ENCODE measurements at regions not wholly inside any gene's neighbourhood (a gene's known extent, or its start where the extent isn't known, plus 50 kb on each side); places are given as distances from the start of the nearest gene placed in this dataset.

DNA sequence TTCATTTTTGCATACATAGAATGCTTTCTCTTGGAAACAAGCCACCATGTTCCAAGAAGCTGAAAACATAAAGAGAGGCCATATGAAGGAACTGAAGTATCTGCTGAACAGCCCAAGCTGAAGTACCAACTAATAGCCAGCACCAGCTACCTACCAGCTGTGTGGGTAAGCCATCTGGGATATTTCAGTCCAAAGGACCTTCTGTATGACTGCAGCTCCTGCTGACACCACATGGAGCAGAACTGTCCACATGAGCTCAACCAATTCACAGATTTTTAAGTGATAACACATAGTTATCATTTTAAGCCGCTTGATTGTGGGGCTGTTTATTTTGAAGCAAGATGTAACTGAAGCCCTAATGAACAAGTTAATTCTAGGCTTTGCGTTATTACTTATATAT is 621.1 kb upstream of the KLHL1 start:
- H3K9me2 ChIP-seq (replicated peaks; ENCODE audit: insufficient read depth, low read length): no peaks in the 10 kb centered on the region
- H3K9me3 ChIP-seq (ENCODE audit: low read length): no peaks in the 10 kb centered on the region; the same call in 1 of the 2 replicates
- no peak overlapping the region for H3K4me2 ChIP-seq (ENCODE audit: low read depth, low read length, poor library complexity, severe bottlenecking)
- H3K9ac ChIP-seq (ENCODE audit: low read length): no peak overlapping the region
- H3K36me3 ChIP-seq (ENCODE audit: insufficient read depth, low read length): no peaks in the 10 kb centered on the region
- no peaks in the 10 kb centered on the region for H4K20me1 ChIP-seq (ENCODE audit: insufficient read depth, low read depth, low read length)
- DNase-seq: no peak
- no peaks in the 10 kb centered on the region for H3K27me3 ChIP-seq (ENCODE audit: low read length)
- H3K4me1 ChIP-seq (ENCODE audit: low read length): no peaks in the 10 kb centered on the region
- H3K4me3 ChIP-seq (ENCODE audit: low read length): no peak overlapping the region
- H3K79me2 ChIP-seq (ENCODE audit: low read length): no peaks in the 10 kb centered on the region
- no peak overlapping the region for H2AFZ ChIP-seq (ENCODE audit: low read length)
- no peak overlapping the region for H3K27ac ChIP-seq (ENCODE audit: low read length)

DNA sequence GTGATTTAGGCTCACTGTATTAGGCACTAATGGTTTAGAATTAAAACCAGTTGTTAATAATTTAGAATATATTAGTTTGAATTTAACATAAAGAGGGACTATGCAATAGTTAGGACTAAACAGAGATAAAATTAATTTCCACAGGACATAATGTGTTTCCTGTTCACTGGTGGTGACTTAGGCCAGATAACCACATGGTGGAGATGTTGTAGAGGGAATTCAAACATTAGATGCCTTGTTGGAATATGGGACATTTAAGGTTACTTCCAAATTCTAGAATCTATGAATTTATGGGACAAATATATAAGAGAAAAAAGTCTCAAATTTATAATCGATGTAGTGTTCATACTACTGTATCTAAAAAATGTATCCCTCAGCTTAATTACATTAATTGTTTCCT is 615.5 kb upstream of the KLHL1 start:
- no peaks in the 10 kb centered on the region for H3K4me1 ChIP-seq (ENCODE audit: low read length)
- no peaks in the 10 kb centered on the region for H3K36me3 ChIP-seq (ENCODE audit: insufficient read depth, low read length)
- H3K9me2 ChIP-seq (replicated peaks; ENCODE audit: insufficient read depth, low read length): no peaks in the 10 kb centered on the region
- H3K27ac ChIP-seq (ENCODE audit: low read length): no peak overlapping the region
- H2AFZ ChIP-seq (ENCODE audit: low read length): no peak overlapping the region
- no peak overlapping the region for H3K9ac ChIP-seq (ENCODE audit: low read length)
- no peaks in the 10 kb centered on the region; the same call in 1 of the 2 replicates for H3K9me3 ChIP-seq (ENCODE audit: low read length)
- no peaks in the 10 kb centered on the region for H4K20me1 ChIP-seq (ENCODE audit: insufficient read depth, low read depth, low read length)
- no peaks in the 10 kb centered on the region for H3K27me3 ChIP-seq (ENCODE audit: low read length)
- no peaks in the 10 kb centered on the region for H3K79me2 ChIP-seq (ENCODE audit: low read length)
- DNase-seq: no peak
- H3K4me3 ChIP-seq (ENCODE audit: low read length): no peak overlapping the region
- H3K4me2 ChIP-seq (ENCODE audit: low read depth, low read length, poor library complexity, severe bottlenecking): no peak overlapping the region

DNA sequence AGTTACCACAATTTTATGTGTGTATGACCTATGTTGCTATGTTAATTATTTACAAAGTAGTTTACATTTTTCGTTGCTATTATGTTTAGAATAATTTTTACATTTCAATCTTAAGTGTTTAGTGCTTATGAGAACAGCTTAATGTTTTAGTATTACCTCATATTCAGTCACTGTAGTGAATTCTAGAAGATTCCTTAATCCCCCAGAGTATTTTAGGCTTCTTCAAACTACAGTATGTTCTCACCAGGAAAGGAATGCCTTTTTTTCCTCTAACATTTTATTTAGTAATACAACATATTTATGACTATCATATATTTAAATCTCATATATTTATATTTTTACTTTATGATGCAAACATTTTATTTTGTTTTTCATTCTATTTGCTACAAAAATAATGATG is 612.1 kb upstream of the KLHL1 start:
- Histone ChIP-seq H3K27me3 (ENCODE audit: low read length) (no peaks in the 10 kb centered on the region), H4K20me1 (ENCODE audit: insufficient read depth, low read depth, low read length) (no peaks in the 10 kb centered on the region), H3K9ac (ENCODE audit: low read length) (no peak overlapping the region), H3K4me2 (ENCODE audit: low read depth, low read length, poor library complexity, severe bottlenecking) (no peak overlapping the region), H2AFZ (ENCODE audit: low read length) (no peak overlapping the region), H3K27ac (ENCODE audit: low read length) (no peak overlapping the region), H3K9me2 (replicated peaks; ENCODE audit: insufficient read depth, low read length) (no peaks in the 10 kb centered on the region), H3K9me3 (ENCODE audit: low read length) (peaks cover under 1% of the 10 kb centered on the region; the same call in 1 of the 2 replicates), H3K36me3 (ENCODE audit: insufficient read depth, low read length) (no peaks in the 10 kb centered on the region), H3K4me3 (ENCODE audit: low read length) (no peak overlapping the region), H3K79me2 (ENCODE audit: low read length) (no peaks in the 10 kb centered on the region), H3K4me1 (ENCODE audit: low read length) (no peaks in the 10 kb centered on the region)
- no peak for DNase-seq

DNA sequence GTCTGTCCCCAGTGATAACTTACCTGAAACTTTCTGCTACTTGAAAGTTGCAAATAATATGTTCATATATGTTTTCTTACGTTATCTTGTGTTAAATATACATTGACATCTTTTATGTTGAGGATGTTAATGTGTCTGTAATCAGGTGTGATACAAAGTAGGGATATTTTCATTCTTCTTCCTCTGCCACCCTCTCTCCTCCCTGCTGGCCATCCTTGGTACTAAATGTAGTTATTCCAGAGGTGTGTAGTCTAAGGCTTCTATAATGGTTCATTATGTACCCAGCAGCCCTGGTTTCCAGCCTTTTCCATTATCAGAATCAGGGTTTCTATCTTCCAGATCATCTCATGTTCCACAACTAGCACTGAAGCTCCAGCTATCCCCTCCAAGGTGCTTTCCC is 606.7 kb upstream of the KLHL1 start:
- Histone ChIP-seq H3K27ac (ENCODE audit: low read length) (no peak overlapping the region), H3K4me1 (ENCODE audit: low read length) (no peaks in the 10 kb centered on the region), H3K4me2 (ENCODE audit: low read depth, low read length, poor library complexity, severe bottlenecking) (no peak overlapping the region), H3K4me3 (ENCODE audit: low read length) (no peak overlapping the region), H3K27me3 (ENCODE audit: low read length) (no peaks in the 10 kb centered on the region), H3K9me3 (ENCODE audit: low read length) (peaks cover 7% of the 10 kb centered on the region), H2AFZ (ENCODE audit: low read length) (no peak overlapping the region), H3K36me3 (ENCODE audit: insufficient read depth, low read length) (no peaks in the 10 kb centered on the region), H3K9ac (ENCODE audit: low read length) (no peak overlapping the region), H4K20me1 (ENCODE audit: insufficient read depth, low read depth, low read length) (no peaks in the 10 kb centered on the region), H3K79me2 (ENCODE audit: low read length) (no peaks in the 10 kb centered on the region), H3K9me2 (replicated peaks; ENCODE audit: insufficient read depth, low read length) (no peaks in the 10 kb centered on the region)
- no peak for DNase-seq

DNA sequence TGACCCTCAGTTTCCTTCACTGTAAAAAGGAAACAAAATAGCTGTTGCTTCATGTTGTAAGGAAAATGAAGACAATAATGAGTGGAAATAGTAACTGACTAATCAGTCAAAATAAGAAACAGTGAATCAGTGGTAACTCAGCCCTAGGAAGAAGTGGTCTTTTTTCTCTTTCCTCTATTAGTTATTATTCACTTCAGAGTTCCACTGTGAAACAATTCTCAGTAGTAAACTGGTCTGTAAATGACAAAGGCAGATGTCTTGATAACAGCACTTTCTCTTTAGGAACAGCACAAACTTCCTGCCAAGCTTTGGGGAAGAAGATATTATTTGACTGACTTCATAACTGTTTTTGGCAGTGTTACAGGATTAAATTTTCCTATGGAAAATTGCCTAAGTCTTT is 600.5 kb upstream of the KLHL1 start:
- Histone ChIP-seq H2AFZ (ENCODE audit: low read length) (no peak overlapping the region), H3K4me3 (ENCODE audit: low read length) (no peak overlapping the region), H3K9ac (ENCODE audit: low read length) (no peak overlapping the region), H3K79me2 (ENCODE audit: low read length) (no peaks in the 10 kb centered on the region), H3K4me1 (ENCODE audit: low read length) (no peaks in the 10 kb centered on the region), H3K27ac (ENCODE audit: low read length) (no peak overlapping the region), H4K20me1 (ENCODE audit: insufficient read depth, low read depth, low read length) (no peaks in the 10 kb centered on the region), H3K27me3 (ENCODE audit: low read length) (no peaks in the 10 kb centered on the region), H3K4me2 (ENCODE audit: low read depth, low read length, poor library complexity, severe bottlenecking) (no peak overlapping the region), H3K36me3 (ENCODE audit: insufficient read depth, low read length) (no peaks in the 10 kb centered on the region), H3K9me2 (replicated peaks; ENCODE audit: insufficient read depth, low read length) (no peaks in the 10 kb centered on the region), H3K9me3 (ENCODE audit: low read length) (peaks cover 3% of the 10 kb centered on the region; the same call in 1 of the 2 replicates)
- no peak for DNase-seq

DNA sequence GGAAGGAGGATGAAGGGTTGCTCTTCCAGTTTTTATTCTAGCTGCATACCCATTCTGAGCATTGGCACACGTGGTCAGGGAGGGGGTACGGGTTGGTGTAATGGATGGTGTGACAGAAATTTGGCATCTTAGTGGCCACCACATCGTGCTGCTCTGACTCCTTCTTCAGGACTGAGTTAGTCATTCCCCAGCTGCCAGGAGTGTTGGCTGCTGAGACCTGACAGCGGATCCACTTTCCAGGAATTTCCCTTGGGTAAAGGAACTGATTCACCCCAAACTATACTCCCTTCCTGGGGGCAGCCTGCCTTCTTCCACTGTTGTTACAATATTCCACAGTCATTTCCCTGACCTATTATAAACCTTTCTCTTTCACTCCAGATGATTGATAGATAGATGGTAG is 595.5 kb upstream of the KLHL1 start:
- Histone ChIP-seq H3K27ac (ENCODE audit: low read length) (no peak overlapping the region), H3K79me2 (ENCODE audit: low read length) (no peaks in the 10 kb centered on the region), H3K4me3 (ENCODE audit: low read length) (no peak overlapping the region), H4K20me1 (ENCODE audit: insufficient read depth, low read depth, low read length) (no peaks in the 10 kb centered on the region), H3K4me2 (ENCODE audit: low read depth, low read length, poor library complexity, severe bottlenecking) (no peak overlapping the region), H3K36me3 (ENCODE audit: insufficient read depth, low read length) (no peaks in the 10 kb centered on the region), H2AFZ (ENCODE audit: low read length) (no peak overlapping the region), H3K9ac (ENCODE audit: low read length) (no peak overlapping the region), H3K27me3 (ENCODE audit: low read length) (no peaks in the 10 kb centered on the region), H3K4me1 (ENCODE audit: low read length) (no peaks in the 10 kb centered on the region), H3K9me2 (replicated peaks; ENCODE audit: insufficient read depth, low read length) (no peaks in the 10 kb centered on the region), H3K9me3 (ENCODE audit: low read length) (peaks cover 8% of the 10 kb centered on the region)
- DNase-seq: no peak

DNA sequence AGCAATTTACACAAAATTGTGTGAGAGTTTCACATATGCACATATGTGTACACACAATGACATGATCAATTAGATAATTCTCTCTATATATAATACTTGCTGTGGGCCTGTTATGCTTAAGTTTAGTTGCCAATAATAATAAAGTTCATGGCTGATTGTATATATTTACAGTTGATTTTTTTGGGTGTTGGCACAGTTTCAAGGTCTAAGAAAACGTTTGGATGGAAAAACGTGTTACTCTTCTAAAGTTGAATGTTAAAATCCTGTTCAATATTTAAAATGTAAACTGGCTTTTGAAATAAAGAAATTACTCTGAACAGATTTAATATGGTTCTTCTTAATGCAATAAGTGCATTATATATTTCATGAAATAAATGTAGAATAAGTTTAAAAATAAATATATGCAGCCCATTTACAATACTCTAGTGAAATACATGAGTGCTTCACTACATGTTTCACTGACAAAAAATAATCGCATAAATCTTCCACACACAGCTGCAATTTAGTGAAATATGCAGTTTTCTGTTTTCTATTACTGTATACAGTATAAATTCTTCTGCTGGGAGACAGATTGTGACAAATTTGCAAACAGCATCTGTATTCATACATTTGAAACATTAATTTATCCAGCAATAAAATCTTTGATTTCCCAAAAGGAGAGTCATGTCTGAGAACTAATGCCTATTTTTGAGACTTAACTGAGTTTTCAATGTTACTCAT is 586.9 kb upstream of the KLHL1 start:
- Histone ChIP-seq H3K79me2 (ENCODE audit: low read length) (no peaks in the 10 kb centered on the region), H3K4me3 (ENCODE audit: low read length) (no peak overlapping the region), H3K9me2 (replicated peaks; ENCODE audit: insufficient read depth, low read length) (no peaks in the 10 kb centered on the region), H3K9me3 (ENCODE audit: low read length) (peaks cover 7% of the 10 kb centered on the region), H3K9ac (ENCODE audit: low read length) (no peak overlapping the region), H3K27me3 (ENCODE audit: low read length) (no peaks in the 10 kb centered on the region), H3K4me1 (ENCODE audit: low read length) (no peaks in the 10 kb centered on the region), H2AFZ (ENCODE audit: low read length) (no peak overlapping the region), H3K36me3 (ENCODE audit: insufficient read depth, low read length) (no peaks in the 10 kb centered on the region), H3K27ac (ENCODE audit: low read length) (no peak overlapping the region), H4K20me1 (ENCODE audit: insufficient read depth, low read depth, low read length) (no peaks in the 10 kb centered on the region), H3K4me2 (ENCODE audit: low read depth, low read length, poor library complexity, severe bottlenecking) (no peak overlapping the region)
- DNase-seq: no peak

DNA sequence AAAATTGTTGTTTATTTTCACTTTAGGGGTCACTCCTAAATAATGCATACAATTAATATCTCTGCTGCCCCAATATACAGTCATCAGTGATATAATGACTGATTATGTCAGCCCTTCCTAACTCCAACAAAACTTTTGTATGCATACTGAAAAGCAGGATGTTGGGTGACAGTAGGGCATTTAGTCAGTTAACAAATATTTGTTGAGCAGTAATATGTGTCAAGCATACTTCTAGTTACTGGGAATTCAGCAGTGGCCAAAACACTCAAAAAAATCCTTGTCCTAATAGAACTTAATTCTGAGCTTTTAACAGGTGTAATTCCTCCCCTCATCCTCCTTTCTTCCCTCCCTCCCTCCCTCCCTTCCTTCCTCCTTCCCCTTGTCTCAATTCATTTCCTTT is 560.7 kb upstream of the KLHL1 start:
- Histone ChIP-seq H3K9ac (ENCODE audit: low read length) (no peak overlapping the region), H3K79me2 (ENCODE audit: low read length) (no peaks in the 10 kb centered on the region), H3K27ac (ENCODE audit: low read length) (no peak overlapping the region), H3K4me3 (ENCODE audit: low read length) (no peak overlapping the region), H4K20me1 (ENCODE audit: insufficient read depth, low read depth, low read length) (no peaks in the 10 kb centered on the region), H3K9me3 (ENCODE audit: low read length) (peaks cover 4% of the 10 kb centered on the region), H3K9me2 (replicated peaks; ENCODE audit: insufficient read depth, low read length) (no peaks in the 10 kb centered on the region), H3K4me1 (ENCODE audit: low read length) (no peaks in the 10 kb centered on the region), H2AFZ (ENCODE audit: low read length) (no peak overlapping the region), H3K4me2 (ENCODE audit: low read depth, low read length, poor library complexity, severe bottlenecking) (no peak overlapping the region), H3K36me3 (ENCODE audit: insufficient read depth, low read length) (no peaks in the 10 kb centered on the region), H3K27me3 (ENCODE audit: low read length) (no peaks in the 10 kb centered on the region)
- no peak for DNase-seq

Measured in Karpas-422 (cell line).